ENCODE measurements at regions not wholly inside any gene's neighbourhood (a gene's known extent, or its start where the extent isn't known, plus 50 kb on each side); places are given as distances from the start of the nearest gene placed in this dataset.
"Not testable (repeated sequence)": the region's sequence is repeated elsewhere in the genome, so short reads cannot be mapped to it uniquely, and the experiment has no call there.

DNA sequence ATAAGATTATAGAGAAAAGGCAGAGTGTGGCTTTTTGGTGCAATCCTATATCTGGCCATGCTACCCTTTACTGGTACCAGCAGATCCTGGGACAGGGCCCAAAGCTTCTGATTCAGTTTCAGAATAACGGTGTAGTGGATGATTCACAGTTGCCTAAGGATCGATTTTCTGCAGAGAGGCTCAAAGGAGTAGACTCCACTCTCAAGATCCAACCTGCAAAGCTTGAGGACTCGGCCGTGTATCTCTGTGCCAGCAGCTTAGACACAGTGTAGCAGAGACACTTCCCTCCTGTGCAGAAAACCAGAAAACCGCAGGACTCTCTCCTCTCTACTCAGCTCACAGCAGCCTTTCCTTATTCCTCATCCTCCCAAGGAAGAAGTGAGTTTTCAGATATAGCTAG lies 176.3 kb upstream of the PRSS58 start:
- not testable (repeated sequence) for H3K4me3 ChIP-seq (replicated peaks; ENCODE audit: insufficient read depth, low read length); H3K27me3 ChIP-seq (ENCODE audit: insufficient read depth, poor library complexity, severe bottlenecking); H3K27ac ChIP-seq (replicated peaks)
- TF ChIP-seq SPI1 (IDR thresholded peaks at IDR 0.05; ENCODE audit: borderline replicate concordance, low read depth): peak; percentile 78; the same call in 1 of the 2 replicates
- DNase-seq (ENCODE audit: low read depth in 1 of 2, low spot score in 1 of 2): peak in 1 of 2 experiments; percentile 69

DNA sequence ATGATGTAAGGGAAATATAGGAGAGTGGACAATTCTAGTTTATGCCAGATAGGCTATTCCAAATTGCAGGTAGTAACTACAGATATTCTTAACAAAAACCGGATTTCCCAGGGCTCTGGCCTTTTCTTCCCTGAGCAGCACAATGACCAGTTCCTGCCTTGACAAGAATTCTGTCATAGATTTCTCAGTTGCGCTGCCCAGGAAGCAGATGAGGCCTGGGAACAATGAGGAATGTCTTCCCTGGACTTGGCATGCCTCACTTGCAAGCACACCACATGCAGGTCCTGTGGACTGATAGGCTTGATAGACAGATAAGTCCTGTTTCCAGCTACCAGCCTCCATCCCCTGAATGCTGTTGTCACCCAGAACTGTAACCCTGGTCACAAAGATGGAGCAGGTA lies 174.5 kb upstream of the PRSS58 start:
- H3K27ac ChIP-seq (replicated peaks): no peak overlapping the region
- no peak overlapping the region for H3K4me3 ChIP-seq (replicated peaks; ENCODE audit: insufficient read depth, low read length)
- no peak for DNase-seq (ENCODE audit: low read depth in 1 of 2, low spot score in 1 of 2)
- TF ChIP-seq CTCF (IDR thresholded peaks at IDR 0.05; ENCODE audit: insufficient read depth, low read length): no peak
- TF ChIP-seq GABPA (IDR thresholded peaks at IDR 0.05; ENCODE audit: low read depth): no peak
- TF ChIP-seq POLR2AphosphoS5 (IDR thresholded peaks at IDR 0.05; ENCODE audit: low read depth): no peak
- no peak for TF ChIP-seq SPI1 (IDR thresholded peaks at IDR 0.05; ENCODE audit: borderline replicate concordance, low read depth)
- TF ChIP-seq, protein P1, sequence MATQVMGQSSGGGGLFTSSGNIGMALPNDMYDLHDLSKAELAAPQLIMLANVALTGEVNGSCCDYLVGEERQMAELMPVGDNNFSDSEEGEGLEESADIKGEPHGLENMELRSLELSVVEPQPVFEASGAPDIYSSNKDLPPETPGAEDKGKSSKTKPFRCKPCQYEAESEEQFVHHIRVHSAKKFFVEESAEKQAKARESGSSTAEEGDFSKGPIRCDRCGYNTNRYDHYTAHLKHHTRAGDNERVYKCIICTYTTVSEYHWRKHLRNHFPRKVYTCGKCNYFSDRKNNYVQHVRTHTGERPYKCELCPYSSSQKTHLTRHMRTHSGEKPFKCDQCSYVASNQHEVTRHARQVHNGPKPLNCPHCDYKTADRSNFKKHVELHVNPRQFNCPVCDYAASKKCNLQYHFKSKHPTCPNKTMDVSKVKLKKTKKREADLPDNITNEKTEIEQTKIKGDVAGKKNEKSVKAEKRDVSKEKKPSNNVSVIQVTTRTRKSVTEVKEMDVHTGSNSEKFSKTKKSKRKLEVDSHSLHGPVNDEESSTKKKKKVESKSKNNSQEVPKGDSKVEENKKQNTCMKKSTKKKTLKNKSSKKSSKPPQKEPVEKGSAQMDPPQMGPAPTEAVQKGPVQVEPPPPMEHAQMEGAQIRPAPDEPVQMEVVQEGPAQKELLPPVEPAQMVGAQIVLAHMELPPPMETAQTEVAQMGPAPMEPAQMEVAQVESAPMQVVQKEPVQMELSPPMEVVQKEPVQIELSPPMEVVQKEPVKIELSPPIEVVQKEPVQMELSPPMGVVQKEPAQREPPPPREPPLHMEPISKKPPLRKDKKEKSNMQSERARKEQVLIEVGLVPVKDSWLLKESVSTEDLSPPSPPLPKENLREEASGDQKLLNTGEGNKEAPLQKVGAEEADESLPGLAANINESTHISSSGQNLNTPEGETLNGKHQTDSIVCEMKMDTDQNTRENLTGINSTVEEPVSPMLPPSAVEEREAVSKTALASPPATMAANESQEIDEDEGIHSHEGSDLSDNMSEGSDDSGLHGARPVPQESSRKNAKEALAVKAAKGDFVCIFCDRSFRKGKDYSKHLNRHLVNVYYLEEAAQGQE (IDR thresholded peaks at IDR 0.05; ENCODE audit: insufficient replicate concordance, low read depth): no peak
- no peaks in the 10 kb centered on the region for H3K27me3 ChIP-seq (ENCODE audit: insufficient read depth, poor library complexity, severe bottlenecking)

DNA sequence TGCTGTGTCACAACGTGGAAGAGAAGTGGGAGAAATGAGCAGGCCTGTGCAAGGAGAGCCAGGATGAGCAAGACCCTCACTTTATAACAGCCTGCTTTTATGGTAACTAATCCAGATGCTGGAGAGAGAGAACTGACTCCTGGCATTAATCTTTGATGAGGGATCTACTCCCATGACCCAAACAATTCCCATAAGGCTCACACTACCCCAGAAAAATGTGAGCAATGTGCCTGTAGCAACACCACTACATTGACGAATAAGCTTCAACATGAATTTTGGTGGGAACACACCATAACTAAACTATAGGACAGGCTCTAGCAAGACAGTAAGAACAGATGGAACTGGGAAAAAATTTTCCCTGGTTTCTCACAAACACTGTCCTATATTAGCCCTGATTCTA lies 173.6 kb upstream of the PRSS58 start:
- no peak overlapping the region for H3K27ac ChIP-seq (replicated peaks)
- DNase-seq (ENCODE audit: low read depth in 1 of 2, low spot score in 1 of 2): no peak
- no peak for TF ChIP-seq GABPA (IDR thresholded peaks at IDR 0.05; ENCODE audit: low read depth)
- TF ChIP-seq CTCF (IDR thresholded peaks at IDR 0.05; ENCODE audit: insufficient read depth, low read length): no peak
- TF ChIP-seq, protein P1 (IDR thresholded peaks at IDR 0.05; ENCODE audit: insufficient replicate concordance, low read depth): no peak
- TF ChIP-seq POLR2AphosphoS5 (IDR thresholded peaks at IDR 0.05; ENCODE audit: low read depth): no peak
- no peak for TF ChIP-seq SPI1 (IDR thresholded peaks at IDR 0.05; ENCODE audit: borderline replicate concordance, low read depth)
- no peak overlapping the region for H3K4me3 ChIP-seq (replicated peaks; ENCODE audit: insufficient read depth, low read length)
- no peaks in the 10 kb centered on the region for H3K27me3 ChIP-seq (ENCODE audit: insufficient read depth, poor library complexity, severe bottlenecking)

DNA sequence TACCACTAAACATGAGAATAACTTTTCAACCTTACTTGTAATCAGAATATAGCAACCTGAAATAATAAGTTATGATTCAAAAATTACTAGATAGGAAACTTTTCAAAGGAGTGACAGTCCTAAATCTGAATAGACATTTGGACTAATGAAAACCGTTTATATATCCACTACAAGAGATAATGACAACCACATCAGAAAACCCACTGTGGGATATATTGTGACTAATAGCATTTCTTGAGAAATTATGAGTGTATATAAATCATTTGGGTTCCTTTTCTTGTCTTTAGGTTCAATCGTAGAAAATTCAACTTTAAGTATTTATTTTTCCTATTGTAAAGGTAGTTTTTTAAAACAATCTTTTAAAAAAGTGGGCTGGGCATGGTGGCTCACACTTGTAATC lies 170.2 kb upstream of the PRSS58 start:
- no peak overlapping the region for H3K27ac ChIP-seq (replicated peaks)
- no peaks in the 10 kb centered on the region for H3K27me3 ChIP-seq (ENCODE audit: insufficient read depth, poor library complexity, severe bottlenecking)
- TF ChIP-seq, protein P1 (IDR thresholded peaks at IDR 0.05; ENCODE audit: insufficient replicate concordance, low read depth): no peak
- TF ChIP-seq POLR2AphosphoS5 (IDR thresholded peaks at IDR 0.05; ENCODE audit: low read depth) (no peak), SPI1 (IDR thresholded peaks at IDR 0.05; ENCODE audit: borderline replicate concordance, low read depth) (no peak), CTCF (IDR thresholded peaks at IDR 0.05; ENCODE audit: insufficient read depth, low read length) (no peak)
- no peak for DNase-seq (ENCODE audit: low read depth in 1 of 2, low spot score in 1 of 2)
- H3K4me3 ChIP-seq (replicated peaks; ENCODE audit: insufficient read depth, low read length): no peak overlapping the region
